Hepatocyte (in vitro differentiated cells): ENCODE measurements at regions not wholly inside any gene's neighbourhood (a gene's known extent, or its start where the extent isn't known, plus 50 kb on each side); places are given as distances from the start of the nearest gene placed in this dataset.

Source experiments
- EZH2 ChIP-seq: fragments of 200-600 bp; sonication (generic); IDR thresholded peaks from 2 replicates; pipeline ENCODE4 v1.6.1; 2016; ENCODE audit warnings: antibody characterized with exemption, mild to moderate bottlenecking, borderline replicate concordance
- TF ChIP-seq, protein P1 (sequence below): fragments of 200-600 bp; sonication (generic); IDR thresholded peaks from 2 replicates; pipeline ENCODE4 v1.5.1; 2016; ENCODE audit warnings: antibody characterized with exemption, mild to moderate bottlenecking; ENCODE audit not compliant: poor library complexity

GRCh38 chr9:29118555-29118954 lies 1545.3 kb upstream of the C9orf72 start:
- TF ChIP-seq, protein P1, sequence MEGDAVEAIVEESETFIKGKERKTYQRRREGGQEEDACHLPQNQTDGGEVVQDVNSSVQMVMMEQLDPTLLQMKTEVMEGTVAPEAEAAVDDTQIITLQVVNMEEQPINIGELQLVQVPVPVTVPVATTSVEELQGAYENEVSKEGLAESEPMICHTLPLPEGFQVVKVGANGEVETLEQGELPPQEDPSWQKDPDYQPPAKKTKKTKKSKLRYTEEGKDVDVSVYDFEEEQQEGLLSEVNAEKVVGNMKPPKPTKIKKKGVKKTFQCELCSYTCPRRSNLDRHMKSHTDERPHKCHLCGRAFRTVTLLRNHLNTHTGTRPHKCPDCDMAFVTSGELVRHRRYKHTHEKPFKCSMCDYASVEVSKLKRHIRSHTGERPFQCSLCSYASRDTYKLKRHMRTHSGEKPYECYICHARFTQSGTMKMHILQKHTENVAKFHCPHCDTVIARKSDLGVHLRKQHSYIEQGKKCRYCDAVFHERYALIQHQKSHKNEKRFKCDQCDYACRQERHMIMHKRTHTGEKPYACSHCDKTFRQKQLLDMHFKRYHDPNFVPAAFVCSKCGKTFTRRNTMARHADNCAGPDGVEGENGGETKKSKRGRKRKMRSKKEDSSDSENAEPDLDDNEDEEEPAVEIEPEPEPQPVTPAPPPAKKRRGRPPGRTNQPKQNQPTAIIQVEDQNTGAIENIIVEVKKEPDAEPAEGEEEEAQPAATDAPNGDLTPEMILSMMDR: no peak
- TF ChIP-seq EZH2: no peak
